Uterus (tissue), 3 donors: ENCODE measurements at regions not wholly inside any gene's neighbourhood (a gene's known extent, or its start where the extent isn't known, plus 50 kb on each side); places are given as distances from the start of the nearest gene placed in this dataset.
"Not testable (repeated sequence)": the region's sequence is repeated elsewhere in the genome, so short reads cannot be mapped to it uniquely, and the experiment has no call there.

ENCODE experiments used
- DNase-seq, 2 donors: peaks; one replicate each; pipeline ENCODE4 v3.0.0-alpha.2; 2019 to 2020
- H3K27ac ChIP-seq, 2 donors: fragments of 200-600 bp; sonication (generic); 1 replicate in 1 of 2; 2 replicates in 1 of 2; pipeline ENCODE4 v1.5.1; 2016 to 2018
- H3K27me3 ChIP-seq, 2 donors: fragments of 200-600 bp; sonication (generic); one replicate each; pipeline ENCODE4 v1.5.1; 2018 to 2019; ENCODE audit warnings: control low read depth in 1 of 2
- H3K36me3 ChIP-seq, 2 donors: fragments of 200-600 bp; sonication (generic); one replicate each; pipeline ENCODE4 v1.5.1; 2019; ENCODE audit warnings: control low read depth in 1 of 2
- H3K4me1 ChIP-seq, 2 donors: fragments of 200-600 bp; sonication (generic); one replicate each; pipeline ENCODE4 v1.5.1; 2018 to 2019; ENCODE audit warnings: control low read depth in 1 of 2
- H3K4me3 ChIP-seq, 2 donors: fragments of 200-600 bp; sonication (generic); 1 replicate in 1 of 2; 2 replicates in 1 of 2; pipeline ENCODE4 v1.5.1; 2018 to 2019; ENCODE audit warnings: mild to moderate bottlenecking in 1 of 2
- H3K9me3 ChIP-seq, 2 donors: fragments of 200-600 bp; sonication (generic); one replicate each; pipeline ENCODE4 v1.5.1; 2019; ENCODE audit warnings: control low read depth in 1 of 2
- POLR2A ChIP-seq, 2 donors: fragments of 450-650 bp; IDR thresholded peaks; one replicate each; pipeline ENCODE4 v1.6.1; 2016; ENCODE audit warnings: antibody characterized with exemption in 2 of 2, mild to moderate bottlenecking in 1 of 2, moderate library complexity in 1 of 2
- intact Hi-C: fragments of 100-400 bp; cut with DNase I; formaldehyde crosslinking; loops from one replicate; pipeline ENCODE4 v1.15.1; 2023; ENCODE audit warnings: low total_unique reads
- TF ChIP-seq, protein P1 (sequence below), 4 experiments: fragments of 200-600 bp in 2 of 4; fragments of 450-650 bp in 2 of 4; sonication (generic) in 2 of 4; IDR thresholded peaks; one replicate each; pipeline ENCODE4 v1.5.1; 2016 to 2019; ENCODE audit warnings: antibody characterized with exemption in 4 of 4, mild to moderate bottlenecking in 2 of 4, moderate library complexity in 1 of 4
- donor health status: DM: yes; HTN: yes; CAD: no.

DNA sequence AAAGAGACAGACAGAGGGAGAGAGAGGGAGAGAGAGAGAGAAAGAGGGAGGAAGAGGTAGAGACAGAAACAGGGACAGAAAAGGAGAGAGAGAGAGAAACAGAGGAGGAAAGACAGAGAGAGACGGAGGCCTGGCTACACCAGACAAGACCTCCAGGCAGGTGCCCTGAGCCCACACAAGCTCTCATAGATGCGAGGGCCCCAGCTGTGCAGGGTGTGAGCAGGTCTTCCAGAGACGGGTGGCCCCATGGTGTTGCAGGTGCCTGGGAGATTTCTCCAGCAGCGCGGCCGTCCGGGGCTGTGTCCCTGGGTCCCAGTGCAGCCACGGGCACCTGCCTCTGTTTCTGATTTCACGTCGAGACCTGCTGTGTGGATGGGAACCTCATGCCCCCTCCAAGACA, 253.0 kb downstream of the SHOX start:
- intact Hi-C loops = no loop called here
- TF ChIP-seq POLR2A (IDR thresholded peaks at IDR 0.05) = no peak
- TF ChIP-seq, protein P1, sequence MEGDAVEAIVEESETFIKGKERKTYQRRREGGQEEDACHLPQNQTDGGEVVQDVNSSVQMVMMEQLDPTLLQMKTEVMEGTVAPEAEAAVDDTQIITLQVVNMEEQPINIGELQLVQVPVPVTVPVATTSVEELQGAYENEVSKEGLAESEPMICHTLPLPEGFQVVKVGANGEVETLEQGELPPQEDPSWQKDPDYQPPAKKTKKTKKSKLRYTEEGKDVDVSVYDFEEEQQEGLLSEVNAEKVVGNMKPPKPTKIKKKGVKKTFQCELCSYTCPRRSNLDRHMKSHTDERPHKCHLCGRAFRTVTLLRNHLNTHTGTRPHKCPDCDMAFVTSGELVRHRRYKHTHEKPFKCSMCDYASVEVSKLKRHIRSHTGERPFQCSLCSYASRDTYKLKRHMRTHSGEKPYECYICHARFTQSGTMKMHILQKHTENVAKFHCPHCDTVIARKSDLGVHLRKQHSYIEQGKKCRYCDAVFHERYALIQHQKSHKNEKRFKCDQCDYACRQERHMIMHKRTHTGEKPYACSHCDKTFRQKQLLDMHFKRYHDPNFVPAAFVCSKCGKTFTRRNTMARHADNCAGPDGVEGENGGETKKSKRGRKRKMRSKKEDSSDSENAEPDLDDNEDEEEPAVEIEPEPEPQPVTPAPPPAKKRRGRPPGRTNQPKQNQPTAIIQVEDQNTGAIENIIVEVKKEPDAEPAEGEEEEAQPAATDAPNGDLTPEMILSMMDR (IDR thresholded peaks at IDR 0.05) = no peak

DNA sequence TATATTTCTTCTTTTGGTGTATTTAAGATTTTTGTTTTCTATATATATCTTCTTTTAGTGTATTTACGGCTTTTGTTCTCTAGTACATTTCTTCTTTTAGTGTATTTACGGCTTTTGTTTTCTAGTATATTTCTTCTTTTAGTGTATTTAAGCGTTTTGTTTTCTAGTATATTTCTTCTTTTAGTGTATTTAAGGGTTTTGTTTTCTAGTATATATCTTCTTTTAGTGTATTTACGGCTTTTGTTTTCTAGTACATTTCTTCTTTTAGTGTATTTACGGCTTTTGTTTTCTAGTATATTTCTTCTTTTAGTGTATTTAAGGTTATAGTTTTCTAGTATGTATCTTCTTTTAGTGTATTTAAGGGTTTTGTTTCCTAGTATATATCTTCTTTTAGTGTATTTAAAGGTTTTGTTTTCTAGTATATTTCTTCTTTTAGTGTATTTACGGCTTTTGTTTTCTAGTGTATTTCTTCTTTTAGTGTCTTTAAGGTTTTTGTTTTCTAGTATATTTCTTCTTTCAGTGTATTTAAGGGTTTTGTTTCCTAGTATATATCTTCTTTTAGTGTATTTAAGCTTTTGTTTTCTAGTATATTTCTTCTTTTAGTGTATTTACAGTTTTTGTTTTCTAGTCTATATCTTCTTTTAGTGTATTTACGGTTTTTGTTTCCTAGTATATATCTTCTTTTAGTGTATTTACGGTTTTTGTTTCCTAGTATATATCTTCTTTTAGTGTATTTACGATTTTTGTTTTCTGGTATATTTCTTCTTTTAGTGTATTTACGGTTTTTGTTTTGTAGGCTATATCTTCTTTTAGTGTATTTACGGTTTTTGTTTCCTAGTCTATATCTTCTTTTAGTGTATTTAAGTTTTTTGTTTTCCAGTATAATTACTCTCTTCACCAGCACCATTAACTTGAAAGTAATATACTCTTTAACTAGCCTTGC, 249.4 kb downstream of the SHOX start:
- H3K27me3 ChIP-seq, H3K27ac ChIP-seq, H3K9me3 ChIP-seq, H3K36me3 ChIP-seq, intact Hi-C loops, H3K4me1 ChIP-seq, H3K4me3 ChIP-seq, DNase-seq: not testable (repeated sequence)

More for the DNA sequence above, 253.0 kb downstream of the SHOX start:
- H3K36me3 ChIP-seq = no peaks in the 10 kb centered on the region
- DNase-seq = no peak
- no peak overlapping the region for H3K4me3 ChIP-seq
- H3K9me3 ChIP-seq = no peaks in the 10 kb centered on the region
- H3K27me3 ChIP-seq = no peaks in the 10 kb centered on the region
- H3K27ac ChIP-seq = no peak overlapping the region
- no peaks in the 10 kb centered on the region for H3K4me1 ChIP-seq

DNA sequence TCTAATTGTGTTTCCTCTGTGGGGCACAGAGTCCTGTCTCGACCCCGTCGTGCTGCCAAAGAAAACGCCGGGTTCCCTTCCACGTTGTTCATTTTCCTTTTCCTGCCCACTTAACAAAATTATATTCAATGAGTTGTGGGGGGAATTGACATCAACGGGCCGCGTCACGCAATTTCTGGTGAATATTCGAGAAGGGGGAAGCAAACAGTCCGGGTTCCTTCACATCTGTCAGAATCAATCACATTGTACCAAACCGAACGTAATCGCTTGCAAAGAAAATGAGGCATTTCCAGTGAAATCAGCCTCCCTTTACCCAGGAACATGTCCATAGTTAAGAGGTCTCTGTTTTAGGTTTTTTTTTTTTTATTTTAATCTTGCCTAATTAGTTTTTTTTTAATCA, 243.5 kb downstream of the SHOX start:
- intact Hi-C loops = no loop called here
- H3K36me3 ChIP-seq = no peaks in the 10 kb centered on the region

DNA sequence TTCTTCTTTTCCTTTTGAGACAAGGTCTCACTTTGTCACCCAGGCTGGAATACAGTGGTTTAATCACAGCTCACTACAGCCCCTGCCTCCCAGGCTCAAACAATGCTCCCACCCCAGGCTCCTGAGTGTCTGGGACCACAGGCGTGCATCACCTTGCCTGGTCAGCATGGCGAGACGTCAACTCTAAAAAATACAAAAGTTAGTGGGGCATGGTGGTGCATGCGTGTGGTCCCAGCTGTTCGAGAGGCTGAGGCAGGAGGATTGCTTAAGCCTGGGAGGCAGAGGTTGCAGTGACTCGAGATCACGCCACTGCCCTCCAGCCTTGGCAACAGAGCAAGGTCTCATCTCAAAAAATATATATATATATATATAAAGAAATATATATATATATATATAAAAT, 242.4 kb downstream of the SHOX start:
- Histone ChIP-seq H3K27ac (no peak overlapping the region), H3K27me3 (no peaks in the 10 kb centered on the region), H3K9me3 (no peaks in the 10 kb centered on the region), H3K4me3 (no peak overlapping the region), H3K4me1 (no peaks in the 10 kb centered on the region), H3K36me3 (no peaks in the 10 kb centered on the region)
- intact Hi-C loops = no loop called here
- DNase-seq = no peak
- TF ChIP-seq, protein P1 (IDR thresholded peaks at IDR 0.05) = no peak
- no peak for TF ChIP-seq POLR2A (IDR thresholded peaks at IDR 0.05)

More for the DNA sequence above, 243.5 kb downstream of the SHOX start:
- Histone ChIP-seq H3K9me3 (no peaks in the 10 kb centered on the region), H3K27me3 (no peaks in the 10 kb centered on the region), H3K4me1 (no peaks in the 10 kb centered on the region), H3K4me3 (no peak overlapping the region), H3K27ac (no peak overlapping the region)
- DNase-seq = no peak
- TF ChIP-seq, protein P1 (IDR thresholded peaks at IDR 0.05) = no peak
- no peak for TF ChIP-seq POLR2A (IDR thresholded peaks at IDR 0.05)

DNA sequence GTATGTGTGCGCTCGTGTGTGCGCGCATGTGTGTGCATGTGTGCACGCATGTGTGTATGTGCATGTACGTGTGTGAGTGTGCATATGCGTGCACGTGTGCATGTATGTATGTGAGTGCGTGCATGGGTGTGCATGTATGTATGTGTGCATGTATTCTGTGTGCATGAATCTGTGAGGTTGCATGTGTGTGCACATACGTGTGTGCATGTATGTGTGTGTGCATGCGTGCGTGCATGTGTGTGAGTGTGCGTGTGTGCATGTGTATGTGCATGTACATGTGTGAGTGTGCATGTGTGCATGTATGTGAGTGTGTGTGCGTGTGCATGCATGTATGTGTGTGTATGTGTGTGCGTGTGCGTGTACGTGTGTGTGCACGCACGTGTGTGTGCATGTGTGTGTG, 241.5 kb downstream of the SHOX start:
- no peak overlapping the region for H3K4me3 ChIP-seq
- no peak overlapping the region for H3K27ac ChIP-seq
- H3K4me1 ChIP-seq = no peaks in the 10 kb centered on the region
- intact Hi-C loops = no loop called here
- no peak for TF ChIP-seq POLR2A (IDR thresholded peaks at IDR 0.05)
- TF ChIP-seq, protein P1 (IDR thresholded peaks at IDR 0.05) = no peak
- no peaks in the 10 kb centered on the region for H3K36me3 ChIP-seq
- no peak for DNase-seq
- no peaks in the 10 kb centered on the region for H3K27me3 ChIP-seq
- no peaks in the 10 kb centered on the region for H3K9me3 ChIP-seq
